ENCODE measurements at regions not wholly inside any gene's neighbourhood (a gene's known extent, or its start where the extent isn't known, plus 50 kb on each side); places are given as distances from the start of the nearest gene placed in this dataset.
"Not testable (repeated sequence)": the region's sequence is repeated elsewhere in the genome, so short reads cannot be mapped to it uniquely, and the experiment has no call there.

GRCh38 chr9:38518826-38519225, 94.6 kb upstream of the IGFBPL1 start:
- Mint-ChIP-seq H3K9me3 (no peaks in the 10 kb centered on the region), H3K27ac (no peak overlapping the region), H3K36me3 (no peaks in the 10 kb centered on the region), H3K4me3 (no peak overlapping the region), H3K27me3 (no peaks in the 10 kb centered on the region), H3K4me1 (ENCODE audit: unreplicated experiment) (no peaks in the 10 kb centered on the region)
- no peak for TF ChIP-seq CTCF (conservative IDR thresholded peaks at IDR 0.05)
- DNase-seq (ENCODE audit: extremely low spot score, unreplicated experiment), result no peak

GRCh38 chr9:38516273-38516672, 92.0 kb upstream of the IGFBPL1 start:
- H3K9me3 Mint-ChIP-seq; DNase-seq (ENCODE audit: extremely low spot score, unreplicated experiment): not testable (repeated sequence)

DNA sequence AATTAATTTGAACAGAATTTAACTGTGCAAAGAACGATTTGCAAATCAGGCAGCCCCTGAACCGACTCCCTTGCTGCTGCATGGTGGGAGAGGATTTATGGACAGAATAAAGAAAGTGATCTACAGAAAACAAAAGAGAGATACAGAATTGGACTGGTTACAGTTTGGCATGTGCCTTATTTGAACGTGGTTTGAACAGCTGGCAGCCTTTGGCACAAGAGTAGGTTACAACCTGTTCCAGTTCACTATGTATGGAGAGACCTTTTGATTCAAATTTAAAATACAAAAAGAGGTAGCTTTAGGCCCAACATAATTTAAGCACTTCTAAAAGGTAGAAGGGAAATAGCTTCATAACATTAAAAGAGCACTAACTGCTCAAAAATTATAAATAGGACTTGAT, 90.8 kb upstream of the IGFBPL1 start:
- not testable (repeated sequence) for H3K9me3 Mint-ChIP-seq; H3K4me1 Mint-ChIP-seq (ENCODE audit: unreplicated experiment); DNase-seq (ENCODE audit: extremely low spot score, unreplicated experiment); H3K4me3 Mint-ChIP-seq; H3K36me3 Mint-ChIP-seq; H3K27ac Mint-ChIP-seq; H3K27me3 Mint-ChIP-seq

More at GRCh38 chr9:38516273-38516672, 92.0 kb upstream of the IGFBPL1 start:
- H3K27ac Mint-ChIP-seq; H3K27me3 Mint-ChIP-seq; H3K4me1 Mint-ChIP-seq (ENCODE audit: unreplicated experiment); H3K36me3 Mint-ChIP-seq; H3K4me3 Mint-ChIP-seq: not testable (repeated sequence)

GRCh38 chr9:38510340-38510739, 86.1 kb upstream of the IGFBPL1 start:
- H3K36me3 Mint-ChIP-seq; H3K4me1 Mint-ChIP-seq (ENCODE audit: unreplicated experiment); H3K4me3 Mint-ChIP-seq; H3K9me3 Mint-ChIP-seq; H3K27ac Mint-ChIP-seq; H3K27me3 Mint-ChIP-seq; DNase-seq (ENCODE audit: extremely low spot score, unreplicated experiment): not testable (repeated sequence)

DNA sequence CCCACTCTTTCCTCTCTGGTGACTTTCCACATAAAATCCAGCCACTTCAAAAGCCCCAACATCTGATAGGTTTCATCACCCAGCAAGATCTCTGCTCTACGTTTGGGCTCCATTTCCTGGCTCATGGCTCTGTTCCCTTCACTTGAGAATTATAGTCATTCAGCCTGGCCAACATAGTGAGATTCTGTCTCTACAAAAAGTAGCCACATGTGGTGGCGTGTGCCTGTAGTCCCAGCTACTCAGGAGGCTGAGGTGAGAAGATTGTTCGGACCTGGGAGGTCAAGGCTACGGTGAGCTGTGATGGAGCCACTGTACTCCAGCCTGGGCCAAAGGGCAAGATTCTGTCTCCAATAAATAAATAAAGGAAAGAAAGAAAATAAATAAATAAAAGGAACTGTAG, 83.3 kb upstream of the IGFBPL1 start:
- Mint-ChIP-seq H3K4me3 (no peak overlapping the region), H3K36me3 (no peaks in the 10 kb centered on the region), H3K27ac (no peak overlapping the region), H3K9me3 (no peaks in the 10 kb centered on the region), H3K4me1 (ENCODE audit: unreplicated experiment) (no peaks in the 10 kb centered on the region), H3K27me3 (no peaks in the 10 kb centered on the region)
- DNase-seq (ENCODE audit: extremely low spot score, unreplicated experiment), result no peak
- no peak for TF ChIP-seq CTCF (conservative IDR thresholded peaks at IDR 0.05)

DNA sequence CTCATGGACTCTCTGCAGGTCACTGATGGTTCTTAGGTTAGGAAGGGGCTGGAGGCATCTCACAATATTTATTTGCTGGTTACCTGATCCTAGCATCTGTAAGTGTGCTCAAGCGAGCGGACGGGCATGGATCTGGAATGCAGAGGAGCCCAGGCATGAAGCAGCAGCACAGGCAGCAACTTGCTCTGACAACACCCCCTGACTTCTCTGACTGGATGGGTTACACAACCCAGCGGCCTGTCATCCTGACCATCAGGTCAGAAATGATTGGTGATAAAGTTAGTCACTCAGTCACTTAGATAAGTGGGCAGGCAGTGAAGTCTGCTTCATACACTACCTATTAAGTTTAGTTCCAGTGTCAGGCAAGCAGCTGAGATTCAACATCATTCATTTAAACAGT, 75.9 kb upstream of the IGFBPL1 start:
- H3K4me3 Mint-ChIP-seq; H3K36me3 Mint-ChIP-seq; H3K4me1 Mint-ChIP-seq (ENCODE audit: unreplicated experiment); H3K27me3 Mint-ChIP-seq; H3K27ac Mint-ChIP-seq; DNase-seq (ENCODE audit: extremely low spot score, unreplicated experiment); H3K9me3 Mint-ChIP-seq: not testable (repeated sequence)

DNA sequence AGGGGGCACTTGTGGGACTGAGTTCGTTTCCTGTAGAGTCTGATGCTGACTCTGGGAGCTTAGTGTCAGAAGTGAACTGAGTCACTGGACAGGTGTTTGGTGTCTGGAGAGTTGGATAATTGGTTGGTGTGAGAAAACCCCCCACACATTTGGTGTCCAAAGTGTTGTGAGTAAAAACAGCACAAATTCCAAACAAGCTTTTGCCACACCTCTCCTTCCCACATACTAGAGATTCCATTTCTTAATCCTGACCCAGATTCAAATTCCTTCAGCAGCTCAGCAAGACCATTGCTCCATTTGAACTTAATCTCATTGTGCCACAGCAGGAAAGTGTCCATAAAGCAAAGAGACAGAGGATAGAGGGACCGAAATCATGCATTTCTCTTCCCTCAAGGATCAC, 74.3 kb upstream of the IGFBPL1 start:
- H3K27me3 Mint-ChIP-seq; H3K9me3 Mint-ChIP-seq; H3K4me3 Mint-ChIP-seq; H3K27ac Mint-ChIP-seq; DNase-seq (ENCODE audit: extremely low spot score, unreplicated experiment); H3K4me1 Mint-ChIP-seq (ENCODE audit: unreplicated experiment); H3K36me3 Mint-ChIP-seq: not testable (repeated sequence)

GRCh38 chr9:38489057-38489456, 64.8 kb upstream of the IGFBPL1 start:
- no peaks in the 10 kb centered on the region for H3K9me3 Mint-ChIP-seq
- no peak for TF ChIP-seq CTCF (conservative IDR thresholded peaks at IDR 0.05)

More at GRCh38 chr9:38489057-38489456, 64.8 kb upstream of the IGFBPL1 start:
- DNase-seq (ENCODE audit: extremely low spot score, unreplicated experiment), result no peak
- Mint-ChIP-seq H3K27ac (no peak overlapping the region), H3K4me1 (ENCODE audit: unreplicated experiment) (peaks cover 3% of the 10 kb centered on the region), H3K4me3 (no peak overlapping the region), H3K27me3 (peaks cover 5% of the 10 kb centered on the region), H3K36me3 (no peaks in the 10 kb centered on the region)
